K562 (cell line): ENCODE measurements at regions not wholly inside any gene's neighbourhood (a gene's known extent, or its start where the extent isn't known, plus 50 kb on each side); places are given as distances from the start of the nearest gene placed in this dataset.

Source experiments
- ATAC-seq: fragments of 200-7000 bp; cut with Tn5 transposase; 3 replicates; pipeline ENCODE4 v1.9.1; 2020; ENCODE audit warnings: moderate library complexity
- BruUV-seq: library from RNA; stranded (reverse); fragments of 400-500 nt; replicated peaks from 2 replicates; lab custom pipeline; 2021; lab: Mats Ljungman, UMichigan
- CTCF ChIA-PET: fragments of 300-600 bp; formaldehyde crosslinking; extraction: SDS; loops from one replicate; lab custom pipeline; 2021; ENCODE audit warnings: low intra/inter-chr PET ratio; lab: Yijun Ruan, JAX
- POLR2A ChIA-PET: fragments of 300-600, 350-650 bp; sonication (Branson Sonifier 250); formaldehyde crosslinking; extraction: SDS; loops from one replicate; lab custom pipeline; 2021; ENCODE audit warnings: antibody characterized with exemption, inconsistent platforms; lab: Yijun Ruan, JAX
- DNase-seq, 4 experiments: peaks; one replicate each; pipeline versions ENCODE4 v3.0.0 to v3.0.0-alpha.2; 2011 to 2018; ENCODE audit warnings: low spot score in 3 of 4, mixed read lengths in 3 of 4; ENCODE audit errors: extremely low read depth in 1 of 4
- FAIRE-seq: peaks from 2 replicates; lab custom pipeline; 2011; peaks lifted over from hg19 to GRCh38; lab: Jason Lieb, UNC
- H2AFZ ChIP-seq: 2 replicates; pipeline ENCODE4 v1.6.0; 2011; ENCODE audit warnings: low read depth, low read length, control low read depth, inconsistent platforms
- H3K27ac ChIP-seq: fragments of 200-600 bp; 3 replicates; pipeline ENCODE4 v1.8.0; 2011; ENCODE audit warnings: low read depth, mild to moderate bottlenecking, control low read depth, inconsistent platforms, low read length, moderate library complexity, mixed read lengths; ENCODE audit errors: extremely low read depth
- H3K27me3 ChIP-seq, 2 experiments: fragments of 300-600 bp in 1 of 2; 2 replicates in 1 of 2; 3 replicates in 1 of 2; pipeline versions ENCODE4 v1.6.0 to v1.8.0; 2011; ENCODE audit warnings: inconsistent platforms in 2 of 2, low read length in 2 of 2, mild to moderate bottlenecking in 1 of 2, mixed read lengths in 1 of 2, moderate library complexity in 1 of 2; ENCODE audit not compliant: control insufficient read depth in 2 of 2, insufficient read depth in 2 of 2
- H3K36me3 ChIP-seq: fragments of 300-600 bp; 3 replicates; pipeline ENCODE4 v1.8.0; 2011; ENCODE audit warnings: mild to moderate bottlenecking, low read length, inconsistent platforms; ENCODE audit not compliant: control insufficient read depth, insufficient read depth
- H3K4me1 ChIP-seq, 2 experiments: fragments of 200-600 bp in 1 of 2; replicated peaks in 1 of 2; 2 replicates in 1 of 2; 3 replicates in 1 of 2; pipeline versions ENCODE4 v1.5.1 to v1.8.0; 2011; ENCODE audit warnings: inconsistent platforms in 2 of 2, low read length in 2 of 2, mild to moderate bottlenecking in 1 of 2, mixed read lengths in 1 of 2, moderate library complexity in 1 of 2; ENCODE audit not compliant: control insufficient read depth in 2 of 2, insufficient read depth in 2 of 2
- H3K4me2 ChIP-seq: 2 replicates; pipeline ENCODE4 v1.6.1; 2011; ENCODE audit warnings: low read length, control low read depth, inconsistent platforms, mixed read lengths; ENCODE audit not compliant: insufficient read depth
- H3K4me3 ChIP-seq: fragments of 200-600 bp; sonication (generic), shearing (Covaris generic); 2 replicates; pipeline ENCODE4 v1.5.1; 2016; ENCODE audit warnings: control low read depth, inconsistent platforms
- H3K79me2 ChIP-seq: fragments of 200-600 bp; 3 replicates; pipeline ENCODE4 v1.8.0; 2011; ENCODE audit warnings: low read length, inconsistent platforms; ENCODE audit not compliant: control insufficient read depth, insufficient read depth
- H3K9ac ChIP-seq, 2 experiments: 2 replicates each; pipeline versions ENCODE4 v1.6.0 to v1.6.1; 2011; ENCODE audit warnings: low read depth in 2 of 2, low read length in 2 of 2, control low read depth in 1 of 2, inconsistent platforms in 1 of 2, mild to moderate bottlenecking in 1 of 2, mixed read lengths in 1 of 2; ENCODE audit not compliant: insufficient read depth in 1 of 2
- H3K9me1 ChIP-seq: one replicate; pipeline ENCODE4 v1.6.0; 2011; ENCODE audit warnings: inconsistent platforms, mild to moderate bottlenecking, low read length, moderate library complexity; ENCODE audit not compliant: control insufficient read depth, insufficient read depth
- H3K9me3 ChIP-seq: replicated peaks from 2 replicates; pipeline ENCODE4 v1.5.1; 2011; ENCODE audit warnings: low read depth, low read length, inconsistent platforms; ENCODE audit not compliant: control insufficient read depth, insufficient read depth
- H4K20me1 ChIP-seq: replicated peaks from 2 replicates; pipeline ENCODE4 v1.6.1; 2011; ENCODE audit warnings: low read length, inconsistent platforms, mixed read lengths; ENCODE audit not compliant: control insufficient read depth, insufficient read depth
- BACH1 ChIP-seq: fragments of 200-800 bp; sonication (Bioruptor generic); IDR thresholded peaks from 2 replicates; pipeline ENCODE4 v1.6.1; 2016; ENCODE audit warnings: missing genetic modification characterization, missing compliant biosample characterization
- CCNT2 ChIP-seq: IDR thresholded peaks from 2 replicates; pipeline ENCODE4 v1.6.1; 2011; ENCODE audit warnings: borderline replicate concordance, low read depth, mild to moderate bottlenecking, moderate library complexity, mixed read lengths, low read length; ENCODE audit not compliant: insufficient read length; ENCODE audit errors: extremely low read depth
- GABPB2 ChIP-seq: fragments of 250-450 bp; sonication (Bioruptor Pico); conservative IDR thresholded peaks from 2 replicates; pipeline ENCODE4 v1.5.1; 2021; ENCODE audit warnings: mild to moderate bottlenecking
- JUND ChIP-seq, 2 experiments: IDR thresholded peaks; 2 replicates in 1 of 2; 3 replicates in 1 of 2; pipeline ENCODE4 v1.6.1; 2011; ENCODE audit warnings: borderline replicate concordance in 2 of 2, low read depth in 2 of 2, low read length in 2 of 2, improper control_type of control experiment in 1 of 2, missing biosample characterization in 1 of 2, missing genetic modification characterization in 1 of 2, missing genetic modification reagents in 1 of 2
- MAFF ChIP-seq: IDR thresholded peaks from 2 replicates; pipeline ENCODE4 v1.6.1; 2012; ENCODE audit warnings: low read length, improper control_type of control experiment
- NFE2L1 ChIP-seq: fragments of 450-650 bp; IDR thresholded peaks from 2 replicates; pipeline ENCODE4 v1.6.1; 2016; ENCODE audit warnings: missing genetic modification characterization, low read depth, mild to moderate bottlenecking, missing compliant biosample characterization, moderate library complexity, borderline replicate concordance
- PHB2 ChIP-seq: fragments of 450-650 bp; IDR thresholded peaks from 2 replicates; pipeline ENCODE4 v1.6.1; 2017; ENCODE audit warnings: low read depth
- POLR2B ChIP-seq: fragments of 450-650 bp; IDR thresholded peaks from 2 replicates; pipeline ENCODE4 v1.6.1; 2018; ENCODE audit warnings: low read depth; ENCODE audit not compliant: partially characterized antibody
- SIRT6 ChIP-seq: IDR thresholded peaks from one replicate; pipeline ENCODE4 v1.6.1; 2012; ENCODE audit warnings: low read depth, mild to moderate bottlenecking, control low read depth, inconsistent platforms, low read length, moderate library complexity
- SMAD2 ChIP-seq: fragments of 150-350 bp; IDR thresholded peaks from 2 replicates; pipeline ENCODE4 v1.6.1; 2014; ENCODE audit warnings: low read depth, mild to moderate bottlenecking, low read length
- TEAD1 ChIP-seq, 2 experiments: fragments of 450-650 bp in 1 of 2; sonication (generic) in 1 of 2; formaldehyde crosslinking; IDR thresholded peaks; 2 replicates each; pipeline versions ENCODE4 v1.4.0 to v1.8.0; 2020 to 2022; ENCODE audit warnings: mild to moderate bottlenecking in 2 of 2, missing genetic modification reagents in 1 of 2
- ZNF212 ChIP-seq: fragments of 450-650 bp; formaldehyde crosslinking; IDR thresholded peaks from 2 replicates; pipeline ENCODE4 v1.4.0; 2020; ENCODE audit warnings: mild to moderate bottlenecking
- ZNF695 ChIP-seq: fragments of 450-650 bp; formaldehyde crosslinking; IDR thresholded peaks from 2 replicates; pipeline ENCODE4 v1.4.0; 2020; ENCODE audit warnings: mild to moderate bottlenecking, moderate library complexity
- WGBS: fragments of 100-300 bp; shearing (Covaris generic); methylation state at CpG from one replicate; pipeline ENCODE4 v1.1.6; 2016; ENCODE audit warnings: low coverage, mixed read lengths; ENCODE audit not compliant: insufficient coverage; ENCODE audit errors: missing lambda C conversion rate; 5-methylcytosine and 5-hydroxymethylcytosine counted together
- in situ Hi-C: fragments of 300-500 bp; cut with MboI; formaldehyde crosslinking; loops from 4 replicates; pipeline ENCODE4 v1.15.0; 2018; ENCODE audit warnings: inconsistent platforms, mixed read lengths
- intact Hi-C: fragments of 100-400 bp; cut with micrococcal nuclease; formaldehyde crosslinking; loops from 2 replicates; pipeline ENCODE4 v1.14.2; 2022
- TF ChIP-seq, protein P1 (sequence below): sonication (generic); formaldehyde crosslinking; IDR thresholded peaks from 2 replicates; pipeline ENCODE4 v1.8.1; 2023; ENCODE audit warnings: mild to moderate bottlenecking, missing genetic modification reagents
- TF ChIP-seq, protein P2 (sequence below): fragments of 250-450 bp; sonication (Bioruptor Pico); IDR thresholded peaks from 2 replicates; pipeline ENCODE4 v1.8.0; 2021; ENCODE audit warnings: borderline replicate concordance, mild to moderate bottlenecking, moderate library complexity; ENCODE audit not compliant: poor library complexity, severe bottlenecking
- TF ChIP-seq, protein P3 (sequence below): fragments of 250-450 bp; sonication (Bioruptor Pico); IDR thresholded peaks from 2 replicates; pipeline ENCODE4 v1.9.0; 2021; ENCODE audit warnings: mild to moderate bottlenecking, inconsistent platforms

DNA sequence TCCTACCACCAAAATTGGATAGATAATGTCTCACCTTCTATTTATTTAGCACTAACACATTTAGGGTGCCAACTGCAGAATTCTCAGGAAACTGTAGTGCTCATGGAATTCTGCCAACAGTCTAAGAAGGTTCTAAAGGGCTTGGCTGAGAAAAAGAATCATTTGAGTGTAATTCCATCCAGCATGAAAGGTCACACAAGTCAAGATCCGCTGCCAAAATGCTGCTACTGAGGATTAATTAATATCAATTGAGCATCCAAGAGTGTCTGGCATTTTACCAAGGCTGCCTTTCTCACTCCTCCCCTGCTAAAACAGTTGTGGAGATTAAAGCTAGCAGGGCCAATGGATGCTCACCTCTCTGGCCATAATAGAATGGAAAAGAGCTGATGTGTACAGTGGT is 112.7 kb downstream of the FHL5 start:
- Histone ChIP-seq H3K79me2 (no peaks in the 10 kb centered on the region), H3K9ac (no peak overlapping the region), H3K36me3 (no peaks in the 10 kb centered on the region), H3K9me3 (no peaks in the 10 kb centered on the region), H3K27me3 (no peaks in the 10 kb centered on the region), H3K9me1 (no peaks in the 10 kb centered on the region), H3K4me2 (no peak overlapping the region), H3K4me3 (no peak overlapping the region), H2AFZ (no peak overlapping the region), H3K4me1 (no peaks in the 10 kb centered on the region), H3K27ac (no peak overlapping the region), H4K20me1 (no peaks in the 10 kb centered on the region)
- BruUV-seq, result no TSS peak
- WGBS, result 0% methylated on average over 1 of the region's 1 CpG
- ChIA-PET POLR2A (interaction anchor here (0.9 kb wide), 1 partner anchor 19 kb away, joined by 3 read pairs; no protein-coding TSS in a partner anchor), CTCF (interaction anchor here (0.6 kb wide), 1 partner anchor 189 kb away, joined by 3 read pairs; no protein-coding TSS in a partner anchor)
- intact Hi-C loops, result no loop called here
- in situ Hi-C loops, result no loop called here
- DNase-seq (no peak), ATAC-seq (no peak), FAIRE-seq (no peak)
- TF ChIP-seq, protein P1, sequence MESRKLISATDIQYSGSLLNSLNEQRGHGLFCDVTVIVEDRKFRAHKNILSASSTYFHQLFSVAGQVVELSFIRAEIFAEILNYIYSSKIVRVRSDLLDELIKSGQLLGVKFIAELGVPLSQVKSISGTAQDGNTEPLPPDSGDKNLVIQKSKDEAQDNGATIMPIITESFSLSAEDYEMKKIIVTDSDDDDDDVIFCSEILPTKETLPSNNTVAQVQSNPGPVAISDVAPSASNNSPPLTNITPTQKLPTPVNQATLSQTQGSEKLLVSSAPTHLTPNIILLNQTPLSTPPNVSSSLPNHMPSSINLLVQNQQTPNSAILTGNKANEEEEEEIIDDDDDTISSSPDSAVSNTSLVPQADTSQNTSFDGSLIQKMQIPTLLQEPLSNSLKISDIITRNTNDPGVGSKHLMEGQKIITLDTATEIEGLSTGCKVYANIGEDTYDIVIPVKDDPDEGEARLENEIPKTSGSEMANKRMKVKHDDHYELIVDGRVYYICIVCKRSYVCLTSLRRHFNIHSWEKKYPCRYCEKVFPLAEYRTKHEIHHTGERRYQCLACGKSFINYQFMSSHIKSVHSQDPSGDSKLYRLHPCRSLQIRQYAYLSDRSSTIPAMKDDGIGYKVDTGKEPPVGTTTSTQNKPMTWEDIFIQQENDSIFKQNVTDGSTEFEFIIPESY, result no peak
- TF ChIP-seq, protein P2, sequence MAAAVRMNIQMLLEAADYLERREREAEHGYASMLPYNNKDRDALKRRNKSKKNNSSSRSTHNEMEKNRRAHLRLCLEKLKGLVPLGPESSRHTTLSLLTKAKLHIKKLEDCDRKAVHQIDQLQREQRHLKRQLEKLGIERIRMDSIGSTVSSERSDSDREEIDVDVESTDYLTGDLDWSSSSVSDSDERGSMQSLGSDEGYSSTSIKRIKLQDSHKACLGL, result no peak
- TF ChIP-seq GABPB2 (CRISPR knock-in tag), result no peak
- no peak for TF ChIP-seq NFE2L1
- no peak for TF ChIP-seq SIRT6
- no peak for TF ChIP-seq MAFF
- no peak for TF ChIP-seq ZNF212 (CRISPR knock-in tag)
- TF ChIP-seq ZNF695 (CRISPR knock-in tag), result no peak
- no peak for TF ChIP-seq CCNT2
- no peak for TF ChIP-seq JUND (IDR thresholded peaks at IDR 0.05; ENCODE audit: borderline replicate concordance, low read depth, low read length)
- TF ChIP-seq JUND (tag; IDR thresholded peaks at IDR 0.05; ENCODE audit: borderline replicate concordance, low read depth, low read length), result no peak
- TF ChIP-seq, protein P3, sequence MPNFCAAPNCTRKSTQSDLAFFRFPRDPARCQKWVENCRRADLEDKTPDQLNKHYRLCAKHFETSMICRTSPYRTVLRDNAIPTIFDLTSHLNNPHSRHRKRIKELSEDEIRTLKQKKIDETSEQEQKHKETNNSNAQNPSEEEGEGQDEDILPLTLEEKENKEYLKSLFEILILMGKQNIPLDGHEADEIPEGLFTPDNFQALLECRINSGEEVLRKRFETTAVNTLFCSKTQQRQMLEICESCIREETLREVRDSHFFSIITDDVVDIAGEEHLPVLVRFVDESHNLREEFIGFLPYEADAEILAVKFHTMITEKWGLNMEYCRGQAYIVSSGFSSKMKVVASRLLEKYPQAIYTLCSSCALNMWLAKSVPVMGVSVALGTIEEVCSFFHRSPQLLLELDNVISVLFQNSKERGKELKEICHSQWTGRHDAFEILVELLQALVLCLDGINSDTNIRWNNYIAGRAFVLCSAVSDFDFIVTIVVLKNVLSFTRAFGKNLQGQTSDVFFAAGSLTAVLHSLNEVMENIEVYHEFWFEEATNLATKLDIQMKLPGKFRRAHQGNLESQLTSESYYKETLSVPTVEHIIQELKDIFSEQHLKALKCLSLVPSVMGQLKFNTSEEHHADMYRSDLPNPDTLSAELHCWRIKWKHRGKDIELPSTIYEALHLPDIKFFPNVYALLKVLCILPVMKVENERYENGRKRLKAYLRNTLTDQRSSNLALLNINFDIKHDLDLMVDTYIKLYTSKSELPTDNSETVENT, result no peak
- no peak for TF ChIP-seq BACH1 (tag)
- no peak for TF ChIP-seq POLR2B
- TF ChIP-seq SMAD2, result no peak
- no peak for TF ChIP-seq PHB2
- no peak for TF ChIP-seq TEAD1 (CRISPR knock-in tag; IDR thresholded peaks at IDR 0.05)
